ENCODE measurements at regions not wholly inside any gene's neighbourhood (a gene's known extent, or its start where the extent isn't known, plus 50 kb on each side); places are given as distances from the start of the nearest gene placed in this dataset.
"Not testable (repeated sequence)": the region's sequence is repeated elsewhere in the genome, so short reads cannot be mapped to it uniquely, and the experiment has no call there.

- not testable (repeated sequence) for DNase-seq (ENCODE audit: low read depth in 2 of 2)
These were observed 109.7 kb upstream of the ZNG1E start for GRCh38 chr9:65566018-65566417.

- DNase-seq (ENCODE audit: low read depth in 2 of 2): not testable (repeated sequence)
These were observed 156.7 kb upstream of the ZNG1E start for GRCh38 chr9:65519018-65519417.

DNA sequence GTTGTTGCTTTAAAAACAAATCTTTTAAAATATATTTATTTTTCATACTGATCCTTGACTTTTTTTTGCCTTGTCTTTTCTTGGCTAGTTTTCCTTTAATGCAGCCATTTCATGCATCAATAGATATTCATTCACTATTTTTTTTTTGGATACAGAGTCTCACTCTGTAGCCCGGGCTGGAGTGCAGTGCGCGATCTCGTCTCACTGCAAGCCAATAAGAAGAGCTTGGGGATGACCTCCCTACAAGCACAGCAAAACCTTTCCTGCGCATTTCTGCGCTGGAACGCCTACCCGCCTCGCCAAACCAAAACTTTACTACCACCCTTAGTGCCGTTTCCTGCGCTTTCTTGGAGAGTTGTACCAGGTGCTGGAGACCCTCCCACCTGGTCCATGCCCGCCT, 161.3 kb upstream of the ZNG1E start:
- not testable (repeated sequence) for DNase-seq (ENCODE audit: low read depth in 2 of 2)

- not testable (repeated sequence) for DNase-seq (ENCODE audit: low read depth in 2 of 2)
These were observed 167.8 kb upstream of the ZNG1E start for GRCh38 chr9:65507897-65508296.

- not testable (repeated sequence) for DNase-seq (ENCODE audit: low read depth in 2 of 2)
These were observed 171.0 kb upstream of the ZNG1E start for GRCh38 chr9:65504686-65505085.

DNA sequence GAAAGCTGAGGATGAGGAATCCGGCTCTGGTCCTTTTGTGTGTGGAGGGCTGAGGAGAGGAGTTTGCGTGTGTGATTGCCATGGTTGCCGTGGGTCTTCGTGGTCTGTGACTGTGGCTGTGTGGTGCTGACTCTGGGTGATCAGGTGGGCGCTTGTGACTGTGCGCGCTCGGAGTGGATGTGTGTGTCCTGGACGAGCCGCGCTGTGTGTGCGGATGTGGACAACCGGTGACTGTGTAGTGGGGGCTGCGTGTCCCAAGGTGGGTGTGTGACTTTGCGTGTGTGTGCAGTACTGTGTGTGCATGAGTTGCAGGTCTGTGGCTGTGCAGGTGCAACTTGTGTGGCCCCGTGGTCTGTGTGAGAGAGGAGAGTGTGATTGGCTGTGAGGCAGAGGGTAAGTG, 172.0 kb upstream of the ZNG1E start:
- not testable (repeated sequence) for DNase-seq (ENCODE audit: low read depth in 2 of 2)

- DNase-seq (ENCODE audit: low read depth in 2 of 2): not testable (repeated sequence)
These were observed 192.8 kb upstream of the ZNG1E start for GRCh38 chr9:65482890-65483289.

- not testable (repeated sequence) for DNase-seq (ENCODE audit: low read depth in 2 of 2)
These were observed 194.4 kb upstream of the ZNG1E start for GRCh38 chr9:65481291-65481690.

DNA sequence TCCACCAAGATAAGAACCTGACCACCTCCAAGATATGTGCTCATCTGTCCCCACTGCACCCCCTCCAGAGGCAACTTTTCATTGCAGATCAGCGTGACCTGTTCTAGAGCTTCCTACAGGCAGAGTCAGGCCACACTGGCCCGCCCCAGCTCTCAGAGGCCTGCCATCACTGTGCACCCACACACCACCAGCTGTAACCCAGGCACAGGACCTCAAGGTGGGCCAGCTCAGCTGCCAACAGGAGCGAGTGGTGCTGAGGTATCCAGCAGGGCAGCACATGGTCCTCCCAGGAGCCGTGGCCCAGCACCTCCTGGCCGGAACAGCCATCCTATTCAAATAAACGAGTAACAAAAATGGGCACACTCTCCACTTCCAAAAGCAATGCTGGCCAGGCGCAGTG, 189.9 kb upstream of the FOXD4L5 start:
- DNase-seq (ENCODE audit: low read depth in 2 of 2): not testable (repeated sequence)

- DNase-seq (ENCODE audit: low read depth in 2 of 2): not testable (repeated sequence)
These were observed 188.2 kb upstream of the FOXD4L5 start for GRCh38 chr9:65473059-65473822.

DNA sequence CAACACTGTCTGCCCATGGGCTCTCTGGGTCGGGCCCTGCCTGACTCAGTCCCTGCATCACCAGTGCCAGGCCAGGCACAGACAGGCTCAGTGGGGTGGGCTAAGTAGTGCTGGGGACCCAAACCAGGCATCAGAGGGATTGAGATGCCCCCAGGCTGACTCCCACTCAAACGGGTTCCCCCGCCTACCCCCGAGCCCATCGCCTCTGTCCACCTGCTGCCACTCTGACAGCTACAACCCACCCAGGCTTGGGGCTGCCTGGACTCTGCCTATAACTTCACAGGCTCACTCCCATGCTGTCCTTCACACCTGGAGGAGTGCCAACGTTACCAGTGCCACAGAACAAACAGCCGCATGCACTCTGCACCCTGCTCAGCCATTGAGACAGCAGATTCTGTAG, 186.1 kb upstream of the FOXD4L5 start:
- not testable (repeated sequence) for DNase-seq (ENCODE audit: low read depth in 2 of 2)

GRCh38 chr9:65466911-65467734, 182.1 kb upstream of the FOXD4L5 start:
- not testable (repeated sequence) for DNase-seq (ENCODE audit: low read depth in 2 of 2)

DNA sequence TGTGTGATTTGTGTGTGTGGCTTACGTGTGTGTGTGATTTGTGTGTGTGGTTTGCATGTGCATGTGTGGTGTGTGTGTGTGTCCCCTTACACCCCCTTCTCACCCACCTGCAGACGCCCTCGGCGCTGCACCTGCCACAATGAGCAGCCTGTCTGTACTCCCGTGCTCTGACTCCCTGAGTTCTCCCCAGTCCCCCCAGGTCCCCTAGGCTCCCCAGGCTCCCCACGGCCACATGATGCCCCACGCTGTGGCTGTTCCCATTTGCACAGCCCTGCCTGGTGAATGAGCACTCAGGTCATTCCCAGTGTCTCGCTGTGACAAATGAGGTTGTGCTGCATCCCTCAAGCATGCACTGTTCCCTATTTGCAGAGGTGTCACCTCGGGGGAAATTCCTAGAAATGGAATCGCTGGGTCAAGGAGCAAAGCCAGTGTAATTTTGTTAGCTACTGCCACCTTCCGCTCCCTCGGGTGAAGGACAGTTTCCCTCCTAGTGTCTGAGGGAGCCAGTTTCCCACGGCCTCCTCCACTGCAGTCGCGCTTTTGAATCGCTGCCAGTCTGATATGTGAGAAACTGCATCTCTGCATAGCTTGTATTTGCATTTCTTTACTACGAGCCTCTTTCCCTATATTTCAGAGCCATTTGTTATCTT, 180.4 kb upstream of the FOXD4L5 start:
- not testable (repeated sequence) for DNase-seq (ENCODE audit: low read depth in 2 of 2)

- DNase-seq (ENCODE audit: low read depth in 2 of 2): not testable (repeated sequence)
These were observed 177.5 kb upstream of the FOXD4L5 start for GRCh38 chr9:65462476-65462875.

DNA sequence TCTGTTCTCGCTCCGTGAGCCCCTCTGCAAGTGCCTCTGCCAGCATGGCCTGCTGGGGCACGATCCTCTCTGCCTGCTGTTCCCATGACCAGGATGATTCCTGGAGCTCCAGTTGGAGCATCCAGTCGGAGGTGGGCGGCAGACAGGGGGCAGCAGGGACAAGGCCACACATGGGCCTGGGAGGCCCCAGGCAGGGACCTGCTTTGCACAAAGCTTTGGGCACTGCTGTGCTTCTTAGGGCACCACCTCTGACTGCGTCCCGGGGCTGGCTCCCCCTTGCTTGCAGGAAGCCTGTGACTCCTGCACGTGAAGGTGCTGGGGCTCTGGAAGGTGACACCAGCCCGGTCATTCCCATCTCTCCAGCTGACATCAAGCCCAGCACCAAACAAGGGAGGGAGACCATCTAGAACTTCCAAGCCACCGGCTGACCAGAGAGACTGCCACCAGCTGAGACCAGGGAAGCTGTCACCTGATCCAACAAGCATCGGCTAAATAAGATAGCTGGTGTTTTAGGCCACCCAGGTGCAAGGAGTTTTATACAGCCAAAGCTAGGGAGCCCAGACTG, 174.8 kb upstream of the FOXD4L5 start:
- no peak for DNase-seq (ENCODE audit: low read depth in 2 of 2)

GRCh38 chr9:65458992-65459391, 174.0 kb upstream of the FOXD4L5 start:
- no peak for DNase-seq (ENCODE audit: low read depth in 2 of 2)

GRCh38 chr9:65458465-65458864, 173.5 kb upstream of the FOXD4L5 start:
- DNase-seq (ENCODE audit: low read depth in 2 of 2): no peak

DNA sequence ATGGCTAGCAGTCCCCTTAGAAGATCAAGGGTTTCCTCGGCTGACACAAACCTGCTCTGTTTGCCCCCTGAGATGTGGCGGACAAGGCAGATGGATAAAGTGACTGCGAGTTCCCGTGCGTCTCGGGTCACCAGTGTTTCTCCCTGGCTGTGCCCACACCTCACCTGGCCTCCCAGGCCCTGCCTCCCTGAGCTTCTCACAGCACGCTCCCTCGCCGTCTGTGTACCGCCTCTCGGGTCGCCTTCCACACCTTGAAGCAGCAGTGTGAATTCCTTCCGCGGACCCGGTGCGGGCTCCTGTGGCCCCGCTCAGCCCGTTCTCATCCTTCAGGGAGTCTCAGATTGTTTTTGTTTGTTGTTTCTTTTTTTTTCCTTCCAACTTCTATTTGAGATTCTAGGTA, 172.0 kb upstream of the FOXD4L5 start:
- not testable (repeated sequence) for DNase-seq (ENCODE audit: low read depth in 2 of 2)

GRCh38 chr9:65455751-65456647, 171.0 kb upstream of the FOXD4L5 start:
- not testable (repeated sequence) for DNase-seq (ENCODE audit: low read depth in 2 of 2)

DNA sequence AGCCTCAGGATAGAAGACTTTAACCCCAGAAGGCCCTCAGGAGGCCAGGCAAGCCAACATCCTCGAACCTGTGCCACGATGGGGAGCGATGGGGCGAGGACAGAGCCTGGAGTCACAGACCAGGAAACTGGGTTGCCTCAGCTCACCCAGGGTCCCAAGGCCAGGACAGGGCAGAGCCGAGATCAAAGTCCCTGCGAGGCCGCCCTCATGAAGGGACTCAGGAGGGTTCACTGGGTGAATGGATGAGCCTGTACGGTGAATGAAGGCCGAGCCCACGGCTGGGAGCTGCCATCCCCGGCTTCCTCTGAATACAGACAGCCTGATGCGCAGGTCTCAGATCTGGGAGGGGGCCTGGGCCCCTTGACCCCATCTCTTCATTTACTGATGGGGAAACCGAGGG, 170.1 kb upstream of the FOXD4L5 start:
- not testable (repeated sequence) for DNase-seq (ENCODE audit: low read depth in 2 of 2)

- not testable (repeated sequence) for DNase-seq (ENCODE audit: low read depth in 2 of 2)
These were observed 169.7 kb upstream of the FOXD4L5 start for GRCh38 chr9:65454666-65455065.
